ENCODE measurements at regions not wholly inside any gene's neighbourhood (a gene's known extent, or its start where the extent isn't known, plus 50 kb on each side); places are given as distances from the start of the nearest gene placed in this dataset.

GRCh38 chr16:86143666-86144065 lies 244.7 kb downstream of the IRF8 start:
- TF ChIP-seq POLR2A (IDR thresholded peaks at IDR 0.05; ENCODE audit: low read depth, low read length) = no peak
- DNase-seq (ENCODE audit: insufficient read length, low spot score) = no peak
- FAIRE-seq = no peak

GRCh38 chr16:86145669-86146068 lies 246.7 kb downstream of the IRF8 start:
- no peak for DNase-seq (ENCODE audit: insufficient read length, low spot score)
- FAIRE-seq = no peak
- TF ChIP-seq POLR2A (IDR thresholded peaks at IDR 0.05; ENCODE audit: low read depth, low read length) = no peak

GRCh38 chr16:86150641-86151238 lies 251.8 kb downstream of the IRF8 start:
- no peak for FAIRE-seq
- no peak for TF ChIP-seq POLR2A (IDR thresholded peaks at IDR 0.05; ENCODE audit: low read depth, low read length)
- no peak for DNase-seq (ENCODE audit: insufficient read length, low spot score)

- FAIRE-seq (no peak), DNase-seq (ENCODE audit: insufficient read length, low spot score) (no peak)
- no peak for TF ChIP-seq POLR2A (IDR thresholded peaks at IDR 0.05; ENCODE audit: low read depth, low read length)
Measured at GRCh38 chr16:86151239-86151851, 252.4 kb downstream of the IRF8 start.

GRCh38 chr16:86156155-86156554 lies 257.2 kb downstream of the IRF8 start:
- FAIRE-seq (no peak), DNase-seq (ENCODE audit: insufficient read length, low spot score) (no peak)
- TF ChIP-seq POLR2A (IDR thresholded peaks at IDR 0.05; ENCODE audit: low read depth, low read length) = no peak

- no peak for DNase-seq (ENCODE audit: insufficient read length, low spot score)
- FAIRE-seq = no peak
- TF ChIP-seq POLR2A (IDR thresholded peaks at IDR 0.05; ENCODE audit: low read depth, low read length) = no peak
Measured at GRCh38 chr16:86157616-86158247, 258.8 kb downstream of the IRF8 start.

GRCh38 chr16:86158688-86159360 lies 259.9 kb downstream of the IRF8 start:
- TF ChIP-seq POLR2A (IDR thresholded peaks at IDR 0.05; ENCODE audit: low read depth, low read length) = no peak
- DNase-seq (ENCODE audit: insufficient read length, low spot score) (no peak), FAIRE-seq (no peak)

- no peak for DNase-seq (ENCODE audit: insufficient read length, low spot score)
- TF ChIP-seq POLR2A (IDR thresholded peaks at IDR 0.05; ENCODE audit: low read depth, low read length) = no peak
- no peak for FAIRE-seq
Measured at GRCh38 chr16:86165479-86165878, 266.5 kb downstream of the IRF8 start.

GRCh38 chr16:86166414-86166813 lies 267.5 kb downstream of the IRF8 start:
- no peak for DNase-seq (ENCODE audit: insufficient read length, low spot score)
- FAIRE-seq = no peak
- no peak for TF ChIP-seq POLR2A (IDR thresholded peaks at IDR 0.05; ENCODE audit: low read depth, low read length)

GRCh38 chr16:86167061-86167460 lies 268.1 kb downstream of the IRF8 start:
- TF ChIP-seq POLR2A (IDR thresholded peaks at IDR 0.05; ENCODE audit: low read depth, low read length) = no peak
- no peak for FAIRE-seq

GRCh38 chr16:86170720-86171119 lies 271.8 kb downstream of the IRF8 start:
- DNase-seq (ENCODE audit: insufficient read length, low spot score) = no peak
- no peak for FAIRE-seq
- no peak for TF ChIP-seq POLR2A (IDR thresholded peaks at IDR 0.05; ENCODE audit: low read depth, low read length)

More at GRCh38 chr16:86167061-86167460, 268.1 kb downstream of the IRF8 start:
- DNase-seq (ENCODE audit: insufficient read length, low spot score) = no peak

GRCh38 chr16:86171329-86171728 lies 272.4 kb downstream of the IRF8 start:
- no peak for FAIRE-seq
- TF ChIP-seq POLR2A (IDR thresholded peaks at IDR 0.05; ENCODE audit: low read depth, low read length) = no peak
- DNase-seq (ENCODE audit: insufficient read length, low spot score) = no peak

GRCh38 chr16:86175816-86176215 lies 276.9 kb downstream of the IRF8 start:
- no peak for DNase-seq (ENCODE audit: insufficient read length, low spot score)
- FAIRE-seq = no peak
- no peak for TF ChIP-seq POLR2A (IDR thresholded peaks at IDR 0.05; ENCODE audit: low read depth, low read length)

GRCh38 chr16:86176462-86176861 lies 277.5 kb downstream of the IRF8 start:
- FAIRE-seq = no peak
- no peak for DNase-seq (ENCODE audit: insufficient read length, low spot score)
- no peak for TF ChIP-seq POLR2A (IDR thresholded peaks at IDR 0.05; ENCODE audit: low read depth, low read length)

All from H54 (cell line).